KMS-11 (cell line): ENCODE measurements at regions not wholly inside any gene's neighbourhood (a gene's known extent, or its start where the extent isn't known, plus 50 kb on each side); places are given as distances from the start of the nearest gene placed in this dataset.
"Not testable (repeated sequence)": the region's sequence is repeated elsewhere in the genome, so short reads cannot be mapped to it uniquely, and the experiment has no call there.

Experiments
- H2AFZ ChIP-seq: fragments of 200-600 bp; sonication (generic); 2 replicates; pipeline ENCODE4 v1.6.1; 2016; ENCODE audit warnings: antibody characterized with exemption, mixed run types, low read depth
- H3K27ac ChIP-seq: fragments of 200-600 bp; sonication (generic); 2 replicates; pipeline ENCODE4 v1.6.1; 2016; ENCODE audit warnings: mild to moderate bottlenecking, mixed run types
- H3K27me3 ChIP-seq: fragments of 200-600 bp; sonication (generic); 2 replicates; pipeline ENCODE4 v1.6.1; 2017; ENCODE audit warnings: mild to moderate bottlenecking, low read depth, mixed run types, moderate library complexity; ENCODE audit not compliant: insufficient read depth
- H3K36me3 ChIP-seq: fragments of 200-600 bp; sonication (generic); 2 replicates; pipeline ENCODE4 v1.6.1; 2017; ENCODE audit warnings: mild to moderate bottlenecking, mixed run types; ENCODE audit not compliant: insufficient read depth
- H3K4me1 ChIP-seq: fragments of 200-600 bp; sonication (generic); 2 replicates; pipeline ENCODE4 v1.6.1; 2016; ENCODE audit warnings: mild to moderate bottlenecking, low read depth, mixed run types; ENCODE audit not compliant: poor library complexity, severe bottlenecking
- H3K4me2 ChIP-seq: fragments of 200-600 bp; sonication (generic); 2 replicates; pipeline ENCODE4 v1.7.0; 2016; ENCODE audit warnings: mild to moderate bottlenecking, mixed run types
- H3K4me3 ChIP-seq: fragments of 200-600 bp; sonication (generic); IDR thresholded peaks from 2 replicates; pipeline ENCODE4 v1.6.1; 2017; ENCODE audit warnings: low read depth, low read length, mixed read lengths; ENCODE audit not compliant: insufficient read depth
- H3K79me2 ChIP-seq: fragments of 200-600 bp; sonication (generic); 2 replicates; pipeline ENCODE4 v1.6.1; 2016; ENCODE audit warnings: low read depth, mixed run types; ENCODE audit not compliant: insufficient read depth
- H3K9ac ChIP-seq: fragments of 200-600 bp; sonication (generic); 2 replicates; pipeline ENCODE4 v1.6.1; 2016; ENCODE audit warnings: mild to moderate bottlenecking, mixed run types
- H4K20me1 ChIP-seq: fragments of 200-600 bp; sonication (generic); 2 replicates; pipeline ENCODE4 v1.6.1; 2016; ENCODE audit warnings: mild to moderate bottlenecking, mixed run types; ENCODE audit not compliant: insufficient read depth
- TF ChIP-seq, protein P1 (sequence below): fragments of 200-600 bp; sonication (generic); conservative IDR thresholded peaks from 2 replicates; pipeline ENCODE4 v1.6.1; 2017; ENCODE audit warnings: low read depth, mild to moderate bottlenecking, antibody characterized with exemption, low read length, moderate library complexity, mixed read lengths

DNA sequence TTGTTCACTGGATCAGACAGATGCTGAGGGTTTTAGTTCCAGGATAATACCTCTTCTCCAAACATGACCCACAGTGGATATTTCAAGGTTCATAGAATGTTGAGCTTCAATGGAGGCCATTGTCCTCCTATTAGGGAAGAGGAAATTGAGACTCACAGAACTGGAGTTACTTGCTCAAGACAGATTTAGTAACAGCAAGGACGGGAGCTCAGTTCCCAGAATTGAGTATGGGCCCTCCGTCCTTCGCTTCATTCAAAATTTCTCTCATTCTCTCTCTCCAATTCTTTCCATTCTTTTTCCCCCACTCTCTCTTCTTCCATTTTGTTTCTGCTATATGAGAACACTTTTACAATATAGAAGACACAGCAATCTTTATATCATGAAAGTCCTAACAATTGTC lies 94.0 kb downstream of the DNAJB9 start:
- H3K4me3 ChIP-seq, result no peak overlapping the region
- no peaks in the 10 kb centered on the region for H3K79me2 ChIP-seq
- no peak overlapping the region for H2AFZ ChIP-seq
- no peaks in the 10 kb centered on the region for H4K20me1 ChIP-seq
- H3K4me1 ChIP-seq, result no peaks in the 10 kb centered on the region
- TF ChIP-seq, protein P1, sequence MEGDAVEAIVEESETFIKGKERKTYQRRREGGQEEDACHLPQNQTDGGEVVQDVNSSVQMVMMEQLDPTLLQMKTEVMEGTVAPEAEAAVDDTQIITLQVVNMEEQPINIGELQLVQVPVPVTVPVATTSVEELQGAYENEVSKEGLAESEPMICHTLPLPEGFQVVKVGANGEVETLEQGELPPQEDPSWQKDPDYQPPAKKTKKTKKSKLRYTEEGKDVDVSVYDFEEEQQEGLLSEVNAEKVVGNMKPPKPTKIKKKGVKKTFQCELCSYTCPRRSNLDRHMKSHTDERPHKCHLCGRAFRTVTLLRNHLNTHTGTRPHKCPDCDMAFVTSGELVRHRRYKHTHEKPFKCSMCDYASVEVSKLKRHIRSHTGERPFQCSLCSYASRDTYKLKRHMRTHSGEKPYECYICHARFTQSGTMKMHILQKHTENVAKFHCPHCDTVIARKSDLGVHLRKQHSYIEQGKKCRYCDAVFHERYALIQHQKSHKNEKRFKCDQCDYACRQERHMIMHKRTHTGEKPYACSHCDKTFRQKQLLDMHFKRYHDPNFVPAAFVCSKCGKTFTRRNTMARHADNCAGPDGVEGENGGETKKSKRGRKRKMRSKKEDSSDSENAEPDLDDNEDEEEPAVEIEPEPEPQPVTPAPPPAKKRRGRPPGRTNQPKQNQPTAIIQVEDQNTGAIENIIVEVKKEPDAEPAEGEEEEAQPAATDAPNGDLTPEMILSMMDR, result no peak
- no peaks in the 10 kb centered on the region for H3K27me3 ChIP-seq
- no peaks in the 10 kb centered on the region for H3K36me3 ChIP-seq
- no peak overlapping the region for H3K4me2 ChIP-seq
- no peak overlapping the region for H3K9ac ChIP-seq
- no peak overlapping the region for H3K27ac ChIP-seq

DNA sequence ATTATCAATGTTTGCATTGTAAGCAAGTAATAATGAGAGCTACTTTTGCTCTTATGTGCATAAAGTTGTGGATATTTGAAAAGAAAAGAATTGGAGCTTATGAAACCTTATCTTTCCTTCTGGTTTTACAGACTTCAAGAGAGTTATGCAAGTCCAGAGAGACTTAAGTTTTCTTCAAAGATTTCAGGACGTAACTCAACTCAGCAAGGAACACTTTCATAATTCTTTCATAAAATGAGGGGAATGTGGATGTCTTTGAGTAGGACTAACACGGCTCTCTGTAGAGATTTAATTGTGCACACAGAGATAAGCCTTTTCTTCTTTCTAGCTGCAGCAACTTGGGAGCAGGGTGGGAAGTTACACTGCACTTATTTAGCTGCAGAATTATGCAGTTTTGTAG lies 97.5 kb downstream of the DNAJB9 start:
- TF ChIP-seq, protein P1, result no peak
- Histone ChIP-seq H3K4me3 (no peak overlapping the region), H4K20me1 (no peaks in the 10 kb centered on the region), H3K4me2 (no peak overlapping the region), H3K79me2 (no peaks in the 10 kb centered on the region), H3K4me1 (no peaks in the 10 kb centered on the region), H3K27me3 (no peaks in the 10 kb centered on the region), H3K27ac (no peak overlapping the region), H3K36me3 (no peaks in the 10 kb centered on the region), H2AFZ (no peak overlapping the region), H3K9ac (no peak overlapping the region)

DNA sequence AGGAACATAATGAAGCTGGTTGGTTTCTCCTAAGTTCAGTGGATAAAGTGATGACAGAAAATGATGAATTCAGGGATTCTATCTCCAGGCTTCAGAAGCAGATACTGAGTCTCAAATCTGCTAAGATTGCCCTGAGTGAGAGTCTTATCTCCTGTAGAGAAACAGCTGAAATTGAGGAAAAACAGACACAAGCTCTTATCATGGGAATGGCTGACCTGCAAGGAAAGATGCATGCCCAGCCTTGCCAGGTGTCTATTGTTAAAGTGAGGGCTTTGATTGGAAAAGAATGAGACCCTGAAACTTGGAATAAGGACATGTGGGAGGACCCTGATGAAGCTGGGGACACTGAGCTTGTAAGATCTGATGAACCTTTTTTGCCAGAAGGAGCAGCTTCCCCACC lies 100.3 kb downstream of the DNAJB9 start:
- H3K79me2 ChIP-seq, result no peaks in the 10 kb centered on the region

DNA sequence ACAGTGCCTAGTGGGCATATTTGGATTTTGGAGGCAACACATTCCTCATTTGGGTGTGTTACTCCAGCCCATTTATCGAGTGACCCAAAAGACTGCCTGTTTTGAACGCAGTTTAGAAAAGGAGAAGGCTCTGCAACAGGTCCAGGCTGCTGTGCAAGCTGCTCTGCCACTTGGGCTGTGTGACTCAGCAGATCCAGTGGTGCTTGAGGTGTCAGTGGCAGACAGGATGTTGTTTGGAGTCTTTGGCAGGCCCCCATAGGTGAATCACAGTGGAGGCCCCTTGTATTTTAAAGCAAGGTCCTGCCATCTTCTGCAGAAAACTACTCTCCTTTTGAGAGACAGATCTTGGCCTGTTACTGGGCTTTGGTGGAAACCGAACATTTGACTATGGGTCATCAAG lies 104.0 kb downstream of the DNAJB9 start:
- not testable (repeated sequence) for H2AFZ ChIP-seq, H3K79me2 ChIP-seq, H3K4me1 ChIP-seq, H3K9ac ChIP-seq, H3K27ac ChIP-seq, H3K27me3 ChIP-seq, H3K4me3 ChIP-seq, H3K36me3 ChIP-seq, H4K20me1 ChIP-seq, H3K4me2 ChIP-seq

More for the DNA sequence above, 100.3 kb downstream of the DNAJB9 start:
- Histone ChIP-seq H2AFZ (no peak overlapping the region), H3K4me1 (no peaks in the 10 kb centered on the region), H4K20me1 (no peaks in the 10 kb centered on the region), H3K9ac (no peak overlapping the region), H3K36me3 (no peaks in the 10 kb centered on the region), H3K27ac (no peak overlapping the region), H3K4me3 (no peak overlapping the region), H3K27me3 (no peaks in the 10 kb centered on the region), H3K4me2 (no peak overlapping the region)
- TF ChIP-seq, protein P1, result no peak

- Histone ChIP-seq H3K36me3 (no peaks in the 10 kb centered on the region), H3K4me1 (no peaks in the 10 kb centered on the region), H3K79me2 (no peaks in the 10 kb centered on the region), H3K4me2 (no peak overlapping the region), H2AFZ (no peak overlapping the region), H3K27me3 (no peaks in the 10 kb centered on the region), H3K4me3 (no peak overlapping the region), H3K9ac (no peak overlapping the region), H3K27ac (no peak overlapping the region), H4K20me1 (no peaks in the 10 kb centered on the region)
- TF ChIP-seq, protein P1, result no peak
Observed at GRCh38 chr7:108684629-108685028, 115.0 kb downstream of the DNAJB9 start.
